Keratinocyte (primary cell): ENCODE measurements at regions not wholly inside any gene's neighbourhood (a gene's known extent, or its start where the extent isn't known, plus 50 kb on each side); places are given as distances from the start of the nearest gene placed in this dataset.

Experiments
- DNase-seq: peaks from one replicate; pipeline ENCODE4 v3.0.0-alpha.2; 2011; ENCODE audit warnings: low read depth, missing footprints, low spot score
- FAIRE-seq: peaks from 2 replicates; lab custom pipeline; 2011; peaks lifted over from hg19 to GRCh38; lab: Jason Lieb, UNC
- H2AFZ ChIP-seq: 2 replicates; pipeline ENCODE4 v1.6.0; 2012; ENCODE audit warnings: low read length, control low read depth, inconsistent platforms; ENCODE audit not compliant: control insufficient read depth
- H3K27ac ChIP-seq: 2 replicates; pipeline ENCODE4 v1.5.1; 2011; ENCODE audit warnings: low read length; ENCODE audit not compliant: control insufficient read depth, insufficient read depth
- H3K27me3 ChIP-seq: 3 replicates; pipeline ENCODE4 v1.6.0; 2011; ENCODE audit warnings: low read length; ENCODE audit not compliant: control insufficient read depth, insufficient read depth; ENCODE audit errors: extremely low read depth
- H3K36me3 ChIP-seq, 2 experiments: 2 replicates in 1 of 2; 3 replicates in 1 of 2; pipeline ENCODE4 v1.5.1; 2011; ENCODE audit warnings: low read length in 2 of 2, mild to moderate bottlenecking in 1 of 2; ENCODE audit not compliant: control insufficient read depth in 2 of 2, insufficient read depth in 2 of 2; ENCODE audit errors: extremely low read depth in 1 of 2
- H3K4me1 ChIP-seq: 3 replicates; pipeline ENCODE4 v1.5.1; 2011; ENCODE audit warnings: low read length; ENCODE audit not compliant: control insufficient read depth, insufficient read depth; ENCODE audit errors: extremely low read depth
- H3K4me2 ChIP-seq: 3 replicates; pipeline ENCODE4 v1.6.0; 2011; ENCODE audit warnings: low read depth, low read length; ENCODE audit not compliant: control insufficient read depth, insufficient read depth; ENCODE audit errors: extremely low read depth
- H3K4me3 ChIP-seq, 3 experiments: fragments of 200-600 bp in 1 of 3; sonication (generic) in 1 of 3; 2 replicates in 2 of 3; 3 replicates in 1 of 3; pipeline ENCODE4 v1.5.1; 2011 to 2016; ENCODE audit warnings: low read length in 3 of 3, mild to moderate bottlenecking in 3 of 3, control low read depth in 2 of 3, inconsistent platforms in 1 of 3, low read depth in 1 of 3, mixed read lengths in 1 of 3, mixed run types in 1 of 3, moderate library complexity in 1 of 3; ENCODE audit not compliant: control insufficient read depth in 2 of 3, insufficient read depth in 2 of 3; ENCODE audit errors: extremely low read depth in 1 of 3
- H3K79me2 ChIP-seq: 2 replicates; pipeline ENCODE4 v1.6.0; 2012; ENCODE audit warnings: low read length; ENCODE audit not compliant: control insufficient read depth, insufficient read depth
- H3K9ac ChIP-seq: 3 replicates; pipeline ENCODE4 v1.6.0; 2011; ENCODE audit warnings: low read length; ENCODE audit not compliant: control insufficient read depth, insufficient read depth; ENCODE audit errors: extremely low read depth
- H3K9me1 ChIP-seq: 3 replicates; pipeline ENCODE4 v1.6.0; 2011; ENCODE audit warnings: low read length; ENCODE audit not compliant: control insufficient read depth, insufficient read depth; ENCODE audit errors: extremely low read depth
- H3K9me3 ChIP-seq: 2 replicates; pipeline ENCODE4 v1.5.1; 2012; ENCODE audit warnings: low read depth, low read length; ENCODE audit not compliant: control insufficient read depth
- H4K20me1 ChIP-seq: 3 replicates; pipeline ENCODE4 v1.6.0; 2011; ENCODE audit warnings: low read length; ENCODE audit not compliant: control insufficient read depth, insufficient read depth; ENCODE audit errors: extremely low read depth
- CTCF ChIP-seq, 3 experiments: IDR thresholded peaks in 1 of 3; conservative IDR thresholded peaks in 1 of 3; optimal IDR thresholded peaks in 1 of 3; 2 replicates in 2 of 3; 3 replicates in 1 of 3; pipeline versions ENCODE3 to v1.5.1; 2011; ENCODE audit warnings: low read length in 3 of 3, mild to moderate bottlenecking in 3 of 3, moderate library complexity in 2 of 3, control low read depth in 1 of 3, inconsistent platforms in 1 of 3; ENCODE audit not compliant: insufficient read depth in 2 of 3; ENCODE audit errors: extremely low read depth in 1 of 3
- EZH2 ChIP-seq: IDR thresholded peaks from one replicate; pipeline ENCODE4 v1.6.1; 2012; ENCODE audit warnings: inconsistent platforms, mild to moderate bottlenecking, low read length, moderate library complexity
- dilution Hi-C: fragments of 300-500 bp; cut with MboI; formaldehyde crosslinking; loops from one replicate; pipeline ENCODE4 v1.7.0; 2020; ENCODE audit warnings: low sequenced_read_pairs; ENCODE audit not compliant: extremely low pct_ligation_motif_present

- Histone ChIP-seq H3K36me3 (no peaks in the 10 kb centered on the region), H3K27ac (no peak overlapping the region), H3K9ac (no peak overlapping the region), H4K20me1 (no peaks in the 10 kb centered on the region), H3K79me2 (no peaks in the 10 kb centered on the region), H3K4me3 (no peak overlapping the region), H3K9me1 (no peaks in the 10 kb centered on the region), H3K4me1 (peaks cover 19% of the 10 kb centered on the region), H3K9me3 (no peaks in the 10 kb centered on the region), H2AFZ (no peak overlapping the region), H3K4me2 (no peak overlapping the region), H3K27me3 (no peaks in the 10 kb centered on the region)
- TF ChIP-seq CTCF (optimal IDR thresholded peaks at IDR 0.05 in 1 of 3, IDR thresholded peaks at IDR 0.05 in 1 of 3, conservative IDR thresholded peaks at IDR 0.05 in 1 of 3; ENCODE audit: extremely low read depth in 1 of 3, insufficient read depth in 2 of 3, low read length in 3 of 3) (peak; percentile 48 to 71 (median 67)), EZH2 (no peak)
- DNase-seq, result no peak
- FAIRE-seq, result no peak
- dilution Hi-C loops, result no loop called here
Measured at GRCh38 chr11:69909561-69910518, 90.6 kb upstream of the FGF3 start.

- H3K27me3 ChIP-seq, result no peaks in the 10 kb centered on the region
- dilution Hi-C loops, result no loop called here
- H3K9ac ChIP-seq, result no peak overlapping the region
- DNase-seq (no peak), FAIRE-seq (no peak)
- H4K20me1 ChIP-seq, result no peaks in the 10 kb centered on the region
- no peaks in the 10 kb centered on the region for H3K79me2 ChIP-seq
- peak in 1 of 3 experiments; percentile 21 for TF ChIP-seq CTCF (optimal IDR thresholded peaks at IDR 0.05 in 1 of 3, IDR thresholded peaks at IDR 0.05 in 1 of 3, conservative IDR thresholded peaks at IDR 0.05 in 1 of 3; ENCODE audit: extremely low read depth in 1 of 3, insufficient read depth in 2 of 3, low read length in 3 of 3)
- no peak for TF ChIP-seq EZH2
- H3K27ac ChIP-seq, result no peak overlapping the region
- peaks cover 28% of the 10 kb centered on the region for H3K4me1 ChIP-seq
- no peaks in the 10 kb centered on the region for H3K36me3 ChIP-seq
- H2AFZ ChIP-seq, result no peak overlapping the region
- no peak overlapping the region for H3K4me2 ChIP-seq
- H3K9me3 ChIP-seq, result no peaks in the 10 kb centered on the region
- H3K9me1 ChIP-seq, result peaks cover 3% of the 10 kb centered on the region
- H3K4me3 ChIP-seq, result no peak overlapping the region
Measured at GRCh38 chr11:69910519-69911309, 91.5 kb upstream of the FGF3 start.
